Left ventricle myocardium superior (tissue), 1 donor: ENCODE measurements at regions not wholly inside any gene's neighbourhood (a gene's known extent, or its start where the extent isn't known, plus 50 kb on each side); places are given as distances from the start of the nearest gene placed in this dataset.

Experiments used
- ATAC-seq: fragments of 200-7000 bp; cut with Tn5 transposase; one replicate; pipeline ENCODE4 v1.9.1; 2020; ENCODE audit warnings: mild to moderate bottlenecking, moderate library complexity
- DNase-seq: peaks from one replicate; pipeline ENCODE4 v3.0.0-alpha.2; 2020
- intact Hi-C: fragments of 100-400 bp; cut with micrococcal nuclease; formaldehyde crosslinking; loops from one replicate; pipeline ENCODE4 v1.11.0; 2022
- donor health status: DM: no; HTN: yes; CAD: no; lungs with severe emphysema.

DNA sequence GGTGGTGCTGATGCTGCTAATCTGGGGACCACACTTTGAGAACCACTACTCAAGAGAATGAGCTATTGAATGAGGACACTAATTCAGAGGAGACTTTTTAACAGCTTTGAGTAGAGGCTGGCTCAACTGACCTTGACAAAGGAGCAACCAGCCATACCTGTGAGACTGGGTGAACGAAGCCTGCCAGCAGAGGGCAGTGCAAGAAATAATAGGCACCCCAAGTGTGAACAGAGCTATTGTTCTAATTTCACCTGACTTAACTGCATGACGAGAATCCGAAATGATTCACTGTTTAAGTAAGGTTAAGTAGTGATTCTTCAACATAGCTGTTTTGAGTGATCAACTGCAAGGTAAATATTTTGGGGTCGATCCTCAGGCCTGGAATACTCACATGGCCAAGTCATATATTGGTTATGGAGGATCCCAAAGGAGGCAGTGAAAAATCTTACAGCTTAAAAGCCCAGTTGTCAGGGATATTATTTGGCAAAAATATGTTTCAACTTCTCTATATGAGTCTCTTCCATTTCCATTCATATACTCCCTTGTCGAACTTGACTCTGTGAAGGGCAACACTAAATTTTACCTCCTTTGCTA lies 550.5 kb upstream of the MARCKS start:
- DNase-seq (peak; percentile 76), ATAC-seq (peak; percentile 75)
- intact Hi-C loops = loop anchor here (10.0 kb wide), 1 partner anchor 558 kb away; no protein-coding TSS in a partner anchor

- DNase-seq (no peak), ATAC-seq (no peak)
- intact Hi-C loops = loop anchor here (10.0 kb wide), 1 partner anchor 557 kb away; no protein-coding TSS in a partner anchor
These were observed 548.9 kb upstream of the MARCKS start for GRCh38 chr6:113308266-113308665.

- DNase-seq (no peak), ATAC-seq (no peak)
- intact Hi-C loops = no loop called here
These were observed 543.3 kb upstream of the MARCKS start for GRCh38 chr6:113313841-113314240.

GRCh38 chr6:113315165-113315564 lies 542.0 kb upstream of the MARCKS start:
- intact Hi-C loops = no loop called here
- ATAC-seq (peak; percentile 43), DNase-seq (no peak)

- intact Hi-C loops = no loop called here
- ATAC-seq (peak; percentile 76), DNase-seq (no peak)
These were observed 541.3 kb upstream of the MARCKS start for GRCh38 chr6:113315879-113316278.

- intact Hi-C loops = no loop called here
- DNase-seq (no peak), ATAC-seq (no peak)
These were observed 539.7 kb upstream of the MARCKS start for GRCh38 chr6:113317442-113317841.

- DNase-seq (no peak), ATAC-seq (no peak)
- intact Hi-C loops = no loop called here
These were observed 539.1 kb upstream of the MARCKS start for GRCh38 chr6:113317891-113318574.

- DNase-seq (no peak), ATAC-seq (no peak)
- intact Hi-C loops = no loop called here
These were observed 538.6 kb upstream of the MARCKS start for GRCh38 chr6:113318575-113318917.

DNA sequence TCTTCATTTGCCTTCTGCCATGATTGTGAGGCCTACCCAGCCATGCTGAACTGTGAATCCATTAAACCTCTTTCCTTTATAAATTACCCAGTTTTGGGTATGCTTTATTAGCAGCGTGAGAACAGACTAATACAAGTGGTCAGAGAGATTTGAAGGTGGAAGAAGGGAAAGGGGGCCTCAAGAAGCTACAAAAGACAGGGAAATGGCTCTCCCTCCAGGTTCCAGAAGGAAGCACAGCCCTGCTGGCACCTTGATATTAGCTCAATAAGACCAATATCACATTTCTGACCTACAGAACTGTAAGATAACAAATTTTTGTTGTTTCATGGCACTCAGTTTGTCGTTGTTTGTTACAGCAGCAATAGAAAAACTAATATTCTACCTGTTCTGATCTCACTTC lies 536.5 kb upstream of the MARCKS start:
- intact Hi-C loops = no loop called here
- no peak for ATAC-seq
- DNase-seq = no peak

GRCh38 chr6:113326781-113327180 lies 530.4 kb upstream of the MARCKS start:
- ATAC-seq = no peak
- no peak for DNase-seq
- intact Hi-C loops = no loop called here

GRCh38 chr6:113328886-113329381 lies 528.2 kb upstream of the MARCKS start:
- intact Hi-C loops = no loop called here
- DNase-seq = no peak

DNA sequence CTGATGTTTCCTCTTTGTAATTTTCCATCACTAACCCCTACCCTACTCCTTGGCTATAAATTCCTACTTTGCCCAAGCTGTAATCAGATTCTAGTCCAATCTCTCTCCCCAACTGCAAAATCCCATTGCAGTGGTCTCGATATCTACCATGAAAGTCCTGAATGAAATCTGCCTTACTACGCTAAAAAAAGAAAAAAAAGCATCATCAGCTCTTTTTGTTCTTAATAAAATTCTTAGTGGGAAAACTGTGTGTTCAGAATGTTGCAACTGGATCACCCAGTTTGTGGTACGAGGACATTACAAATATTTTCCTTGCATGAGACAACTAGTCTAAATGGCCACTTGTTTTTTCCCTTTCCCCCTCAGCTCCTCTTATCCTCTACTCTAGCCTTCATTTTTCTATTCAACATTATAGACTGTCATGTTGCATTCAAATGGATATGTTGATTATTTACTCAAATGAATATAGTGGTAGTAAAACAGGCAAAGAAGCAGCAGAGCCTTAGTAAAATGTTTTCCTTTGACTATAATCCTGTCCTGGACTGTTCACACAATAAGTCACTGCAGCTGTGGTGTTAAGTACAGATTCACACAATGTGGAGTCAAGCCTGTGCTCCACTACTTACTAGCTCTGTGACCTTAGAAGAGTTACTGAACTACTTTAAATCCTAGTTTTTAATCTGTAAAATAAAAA lies 527.1 kb upstream of the MARCKS start:
- intact Hi-C loops = no loop called here
- ATAC-seq (no peak), DNase-seq (no peak)

More at GRCh38 chr6:113328886-113329381, 528.2 kb upstream of the MARCKS start:
- peak; percentile 63 for ATAC-seq

GRCh38 chr6:113330636-113330946 lies 526.6 kb upstream of the MARCKS start:
- intact Hi-C loops = no loop called here
- ATAC-seq = no peak
- no peak for DNase-seq

DNA sequence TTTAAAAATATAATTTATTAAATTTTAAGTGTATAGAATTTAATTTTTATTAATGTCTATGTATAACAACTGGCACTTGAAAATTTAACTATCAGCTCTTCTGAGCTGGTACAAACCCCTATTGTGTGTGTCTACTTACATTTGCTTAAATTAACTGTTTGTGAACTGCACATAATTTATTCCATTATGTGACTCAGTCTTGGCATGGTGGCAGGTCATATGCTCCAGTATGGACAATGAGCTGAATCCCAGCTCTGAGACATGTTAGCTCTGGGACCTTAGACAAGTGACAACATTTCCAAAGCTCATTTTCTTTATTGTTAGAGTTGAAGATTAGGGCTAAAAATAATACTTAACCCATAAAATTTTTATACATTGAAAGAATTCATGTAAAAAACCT lies 526.1 kb upstream of the MARCKS start:
- ATAC-seq (no peak), DNase-seq (no peak)
- intact Hi-C loops = no loop called here

DNA sequence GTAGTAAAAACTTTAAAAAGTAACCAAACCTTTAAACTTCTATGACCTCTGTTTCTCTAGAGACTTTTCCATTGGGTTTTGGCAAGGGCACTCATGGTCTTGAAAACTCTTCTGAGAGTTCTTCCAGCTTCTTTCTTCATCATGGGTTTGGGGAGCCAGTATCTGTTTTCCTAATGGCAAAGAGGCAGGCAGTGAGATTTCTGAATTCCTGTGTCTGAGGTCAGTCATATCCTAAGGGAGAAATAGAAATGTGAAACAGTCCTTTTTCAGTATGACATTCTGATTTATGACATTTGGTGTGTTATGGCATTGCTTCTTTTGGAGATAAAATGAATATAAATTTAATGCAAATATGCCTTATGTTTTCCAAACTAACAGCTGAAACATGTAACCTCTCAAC lies 518.5 kb upstream of the MARCKS start:
- intact Hi-C loops = no loop called here
- ATAC-seq = peak; percentile 30
- no peak for DNase-seq

- intact Hi-C loops = no loop called here
- no peak for ATAC-seq
These were observed 517.9 kb upstream of the MARCKS start for GRCh38 chr6:113339209-113339608.

GRCh38 chr6:113340371-113340770 lies 516.8 kb upstream of the MARCKS start:
- ATAC-seq (no peak), DNase-seq (no peak)
- intact Hi-C loops = no loop called here

More at GRCh38 chr6:113339209-113339608, 517.9 kb upstream of the MARCKS start:
- no peak for DNase-seq

DNA sequence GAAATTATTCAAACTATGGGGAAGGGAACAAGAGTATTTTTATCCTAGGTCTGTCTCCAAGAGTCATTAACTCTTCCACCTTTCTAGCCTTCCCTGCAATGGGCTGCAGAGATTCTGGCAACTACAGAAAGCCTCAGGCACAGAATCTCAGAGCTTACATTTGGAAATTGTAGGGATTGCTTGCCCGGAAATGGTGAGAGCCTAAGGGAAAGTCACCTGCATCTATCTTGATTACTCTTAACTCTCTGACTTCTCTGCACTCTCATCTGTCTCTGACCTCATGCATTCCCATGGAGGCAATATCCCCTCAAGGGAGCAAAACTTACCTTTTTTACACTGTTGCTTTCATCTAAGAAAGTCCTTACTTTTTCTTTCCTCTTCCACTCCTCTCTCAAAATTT lies 513.2 kb upstream of the MARCKS start:
- intact Hi-C loops = no loop called here
- ATAC-seq (no peak), DNase-seq (no peak)

DNA sequence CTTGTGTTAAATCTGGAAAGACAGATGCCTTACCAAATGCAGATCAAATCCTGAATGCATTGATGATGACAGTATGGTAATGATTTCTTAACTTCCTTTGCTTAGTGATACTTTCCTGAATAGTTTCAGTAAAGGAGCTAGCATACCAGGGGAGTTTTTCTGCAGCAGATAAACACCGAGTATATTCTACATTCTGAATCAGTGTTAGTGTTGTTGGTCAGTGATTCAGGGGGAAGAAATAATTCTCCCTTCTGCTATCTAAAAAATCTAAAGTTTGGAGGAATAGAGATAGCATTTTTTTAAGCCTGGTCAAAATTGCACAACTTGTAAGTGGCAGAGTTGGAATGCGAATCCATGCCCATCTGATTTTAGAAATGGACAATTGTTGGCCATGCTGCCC lies 512.2 kb upstream of the MARCKS start:
- no peak for DNase-seq
- intact Hi-C loops = no loop called here
- ATAC-seq = no peak

DNA sequence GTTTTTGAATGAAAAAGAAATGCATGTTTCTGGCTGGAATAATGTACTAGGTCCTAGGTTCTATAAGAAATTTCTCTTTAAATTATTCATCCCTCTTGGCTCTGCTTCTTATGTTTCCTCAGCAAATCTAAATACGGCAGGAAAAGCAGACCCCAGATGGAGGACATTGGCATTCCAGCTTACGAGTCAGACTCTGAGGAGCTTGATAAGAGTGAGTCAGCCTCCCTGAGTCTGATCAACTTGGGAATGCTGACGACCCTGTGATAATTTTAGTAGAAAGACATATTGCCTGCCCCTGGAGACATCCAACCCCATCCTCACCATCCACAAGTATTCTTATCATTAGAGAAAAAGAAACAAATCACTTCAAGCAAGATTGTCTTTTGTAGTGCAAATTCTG lies 509.7 kb upstream of the MARCKS start:
- intact Hi-C loops = no loop called here
- no peak for DNase-seq
- ATAC-seq = no peak

DNA sequence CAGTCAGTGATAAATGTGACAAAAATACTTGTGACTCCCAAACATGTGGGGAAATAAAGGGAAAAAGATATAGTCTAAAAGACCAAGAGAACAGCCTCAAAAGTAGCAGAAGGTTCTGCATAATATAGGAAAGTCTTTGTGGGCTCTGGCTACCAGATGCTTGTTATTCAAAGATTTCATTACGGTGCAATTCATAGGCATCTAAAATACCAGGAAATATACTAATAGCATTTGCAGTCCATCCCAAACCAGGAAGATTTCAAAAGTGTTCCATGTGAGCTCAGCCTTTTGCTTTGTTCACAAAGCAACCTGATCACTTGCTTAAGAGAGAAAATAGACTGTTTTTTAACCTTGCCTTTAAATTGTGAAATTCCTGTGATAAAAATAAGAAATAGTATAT lies 506.7 kb upstream of the MARCKS start:
- intact Hi-C loops = no loop called here

More for the DNA sequence above, 506.7 kb upstream of the MARCKS start:
- no peak for DNase-seq
- ATAC-seq = no peak
